Endodermal cell (in vitro differentiated cells): ENCODE measurements at regions not wholly inside any gene's neighbourhood (a gene's known extent, or its start where the extent isn't known, plus 50 kb on each side); places are given as distances from the start of the nearest gene placed in this dataset.

Experiments
- DNase-seq: peaks from one replicate; pipeline ENCODE4 v3.0.0-alpha.2; 2017
- H3K27ac ChIP-seq: 2 replicates; pipeline ENCODE4 v1.5.1; 2013; ENCODE audit warnings: mild to moderate bottlenecking, low read depth, low read length, moderate library complexity
- H3K27me3 ChIP-seq: 2 replicates; pipeline ENCODE4 v1.6.1; 2013; ENCODE audit warnings: mild to moderate bottlenecking, low read length, moderate library complexity; ENCODE audit not compliant: insufficient read depth, control insufficient read depth, poor library complexity, severe bottlenecking
- H3K36me3 ChIP-seq: 2 replicates; pipeline ENCODE4 v1.7.0; 2013; ENCODE audit warnings: mild to moderate bottlenecking, low read length, moderate library complexity; ENCODE audit not compliant: control insufficient read depth, insufficient read depth
- H3K4me1 ChIP-seq: one replicate; pipeline ENCODE4 v1.7.0; 2013; ENCODE audit warnings: low read length; ENCODE audit not compliant: control insufficient read depth, insufficient read depth
- H3K4me3 ChIP-seq: 2 replicates; pipeline ENCODE4 v1.5.1; 2013; ENCODE audit warnings: mild to moderate bottlenecking, low read length, moderate library complexity
- H3K9ac ChIP-seq: 2 replicates; pipeline ENCODE4 v1.6.1; 2013; ENCODE audit warnings: mild to moderate bottlenecking, low read length, moderate library complexity; ENCODE audit not compliant: poor library complexity, severe bottlenecking; ENCODE audit errors: extremely low read depth
- H3K9me3 ChIP-seq: 2 replicates; pipeline ENCODE4 v1.6.1; 2013; ENCODE audit warnings: mild to moderate bottlenecking, low read length, moderate library complexity; ENCODE audit not compliant: control insufficient read depth
- H3K27ac Mint-ChIP-seq: 2 replicates; pipeline ENCODE4 v1.8.0; 2020; ENCODE audit warnings: mixed read lengths
- H3K27me3 Mint-ChIP-seq: 2 replicates; pipeline ENCODE4 v1.8.0; 2021; ENCODE audit warnings: mild to moderate bottlenecking, mixed read lengths; ENCODE audit not compliant: insufficient read depth
- H3K36me3 Mint-ChIP-seq: 2 replicates; pipeline ENCODE4 v1.8.0; 2020; ENCODE audit warnings: low read depth, mixed read lengths
- H3K4me1 Mint-ChIP-seq: 2 replicates; pipeline ENCODE4 v1.8.0; 2020; ENCODE audit warnings: mixed read lengths
- H3K4me3 Mint-ChIP-seq: 2 replicates; pipeline ENCODE4 v1.8.0; 2020; ENCODE audit warnings: mild to moderate bottlenecking, moderate library complexity, mixed read lengths
- H3K9me3 Mint-ChIP-seq: 2 replicates; pipeline ENCODE4 v1.8.0; 2020; ENCODE audit warnings: mild to moderate bottlenecking, mixed read lengths
- CTCF ChIP-seq: fragments of 200-600 bp; sonication (generic); conservative IDR thresholded peaks from 2 replicates; pipeline ENCODE4 v1.5.0; 2021; ENCODE audit warnings: antibody characterized with exemption, mild to moderate bottlenecking
- WGBS, 2 experiments: methylation state at CpG; one replicate each; pipeline versions ENCODE4 v1.1.5 to v1.1.7; 2013; ENCODE audit warnings: missing lambda C conversion rate in 2 of 2, mixed read lengths in 1 of 2; ENCODE audit not compliant: insufficient coverage in 1 of 2, insufficient read length in 1 of 2; 5-methylcytosine and 5-hydroxymethylcytosine counted together

- no peaks in the 10 kb centered on the region for H3K9me3 ChIP-seq
- no peaks in the 10 kb centered on the region for H3K4me1 Mint-ChIP-seq
- no peaks in the 10 kb centered on the region for H3K36me3 Mint-ChIP-seq
- no peak for TF ChIP-seq CTCF
- no peak overlapping the region for H3K27ac Mint-ChIP-seq
- no peak overlapping the region for H3K9ac ChIP-seq
- 79% methylated on average over 2 of the region's 2 CpGs; no CpG with 5 or more reads in 1 of the 2 experiments for WGBS, 2 experiments
- H3K27ac ChIP-seq: no peak overlapping the region
- H3K4me1 ChIP-seq: no peaks in the 10 kb centered on the region
- H3K27me3 ChIP-seq: no peaks in the 10 kb centered on the region
- H3K4me3 Mint-ChIP-seq: no peak overlapping the region
- no peak for DNase-seq
- H3K27me3 Mint-ChIP-seq: no peaks in the 10 kb centered on the region
- H3K4me3 ChIP-seq: no peak overlapping the region
- no peaks in the 10 kb centered on the region for H3K9me3 Mint-ChIP-seq
- no peaks in the 10 kb centered on the region for H3K36me3 ChIP-seq
Measured at GRCh38 chr2:193751299-193751698, 1556.6 kb upstream of the TMEFF2 start.

GRCh38 chr2:193749485-193749884 is 1554.8 kb upstream of the TMEFF2 start:
- Mint-ChIP-seq H3K27me3 (peaks cover 12% of the 10 kb centered on the region), H3K4me3 (no peak overlapping the region), H3K36me3 (no peaks in the 10 kb centered on the region), H3K4me1 (no peaks in the 10 kb centered on the region), H3K9me3 (peaks cover 4% of the 10 kb centered on the region), H3K27ac (no peak overlapping the region)
- DNase-seq: no peak
- H3K27ac ChIP-seq: no peak overlapping the region
- H3K36me3 ChIP-seq: no peaks in the 10 kb centered on the region
- no peak overlapping the region for H3K9ac ChIP-seq
- WGBS, 2 experiments: 87 to 100% methylated on average over 1 to 2 of the region's 2 CpGs
- H3K9me3 ChIP-seq: no peaks in the 10 kb centered on the region
- no peak overlapping the region for H3K4me3 ChIP-seq
- no peak for TF ChIP-seq CTCF
- no peaks in the 10 kb centered on the region for H3K4me1 ChIP-seq
- H3K27me3 ChIP-seq: no peaks in the 10 kb centered on the region

- no peak overlapping the region for H3K27ac ChIP-seq
- no peaks in the 10 kb centered on the region for H3K4me1 ChIP-seq
- no peak overlapping the region for H3K9ac ChIP-seq
- WGBS, 2 experiments: 29 to 34% methylated on average over 1 to 4 of the region's 4 CpGs
- no peaks in the 10 kb centered on the region for H3K9me3 ChIP-seq
- Mint-ChIP-seq H3K4me1 (peaks cover 15% of the 10 kb centered on the region), H3K36me3 (peaks cover 2% of the 10 kb centered on the region), H3K9me3 (peaks cover 23% of the 10 kb centered on the region), H3K27ac (no peak overlapping the region), H3K27me3 (peaks cover 62% of the 10 kb centered on the region), H3K4me3 (no peak overlapping the region)
- H3K36me3 ChIP-seq: no peaks in the 10 kb centered on the region
- peaks cover 17% of the 10 kb centered on the region for H3K27me3 ChIP-seq
- no peak overlapping the region for H3K4me3 ChIP-seq
- TF ChIP-seq CTCF: no peak
- no peak for DNase-seq
Measured at GRCh38 chr2:193743089-193743488, 1548.4 kb upstream of the TMEFF2 start.
